Heart left ventricle (tissue), 13 donors: ENCODE measurements at regions not wholly inside any gene's neighbourhood (a gene's known extent, or its start where the extent isn't known, plus 50 kb on each side); places are given as distances from the start of the nearest gene placed in this dataset.

Experiments used
- POLR2A ChIP-seq, 2 donors: fragments of 450-650 bp; IDR thresholded peaks; one replicate each; pipeline ENCODE4 v1.6.1; 2017; ENCODE audit warnings: antibody characterized with exemption in 2 of 2, mild to moderate bottlenecking in 2 of 2, moderate library complexity in 2 of 2
- TF ChIP-seq, protein P1 (sequence below), 12 donors: fragments of 200-600 bp; sonication (generic) in 4 of 12; IDR thresholded peaks; one replicate each; pipeline versions ENCODE4 v1.5.0 to v1.8.0; 2018 to 2022; ENCODE audit warnings: antibody characterized with exemption in 12 of 12, mild to moderate bottlenecking in 5 of 12
- donor health status: ischemic (EF 13 %, LVEDD 7.1; RV severe dilation, severe dysfunction).
- donor health status: DM: no; HTN: yes; CAD: no.
- donor health status: DM: no; HTN: no; CAD: no.
- donor health status: ischemic (EF 25% LVEDD 6.9; RV normal size, moderate dysfunction).
- donor health status: ischemic (EF 25% LVEDD 5.7; RV mildly dilated, moderate dysfunction).
- donor health status: ischemic (EF 35%, LVEDD 5.7; RV mildly dilated, moderate dysfunction).
- donor health status: nonischemic (EF 11% LVEDD 7.7; RV severe dilation, severe dysfunction).
- donor health status: DM: yes; HTN: yes; CAD: no.
- donor health status: PGD.
- donor health status: ischemic (EF 29% LVEDD 5.4; RV normal size, mild dysfunction).
- donor health status: nonischemic (EF 23%, LVEDD 6.1; RV moderate dilation, normal function).

DNA sequence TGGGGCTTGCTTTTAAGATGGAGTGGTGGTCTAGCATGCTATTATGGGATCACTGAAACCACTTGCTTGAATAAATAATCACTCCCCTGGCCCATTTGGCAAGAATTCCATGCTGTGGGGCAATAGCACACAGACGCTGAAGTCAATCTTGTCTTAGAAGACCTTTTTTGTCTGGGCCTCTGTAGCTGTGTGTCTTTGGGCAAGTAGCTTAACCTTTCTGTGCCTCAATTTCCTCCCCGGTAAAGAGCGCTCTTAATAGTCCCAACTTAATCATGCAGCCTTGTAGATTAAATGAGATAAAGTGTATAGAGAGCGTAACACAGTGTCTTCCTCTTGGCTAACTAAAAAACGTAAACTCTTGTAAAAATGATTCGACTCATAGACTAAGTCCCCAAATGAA is 125.4 kb upstream of the IGSF21 start:
- TF ChIP-seq, protein P1, sequence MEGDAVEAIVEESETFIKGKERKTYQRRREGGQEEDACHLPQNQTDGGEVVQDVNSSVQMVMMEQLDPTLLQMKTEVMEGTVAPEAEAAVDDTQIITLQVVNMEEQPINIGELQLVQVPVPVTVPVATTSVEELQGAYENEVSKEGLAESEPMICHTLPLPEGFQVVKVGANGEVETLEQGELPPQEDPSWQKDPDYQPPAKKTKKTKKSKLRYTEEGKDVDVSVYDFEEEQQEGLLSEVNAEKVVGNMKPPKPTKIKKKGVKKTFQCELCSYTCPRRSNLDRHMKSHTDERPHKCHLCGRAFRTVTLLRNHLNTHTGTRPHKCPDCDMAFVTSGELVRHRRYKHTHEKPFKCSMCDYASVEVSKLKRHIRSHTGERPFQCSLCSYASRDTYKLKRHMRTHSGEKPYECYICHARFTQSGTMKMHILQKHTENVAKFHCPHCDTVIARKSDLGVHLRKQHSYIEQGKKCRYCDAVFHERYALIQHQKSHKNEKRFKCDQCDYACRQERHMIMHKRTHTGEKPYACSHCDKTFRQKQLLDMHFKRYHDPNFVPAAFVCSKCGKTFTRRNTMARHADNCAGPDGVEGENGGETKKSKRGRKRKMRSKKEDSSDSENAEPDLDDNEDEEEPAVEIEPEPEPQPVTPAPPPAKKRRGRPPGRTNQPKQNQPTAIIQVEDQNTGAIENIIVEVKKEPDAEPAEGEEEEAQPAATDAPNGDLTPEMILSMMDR (IDR thresholded peaks at IDR 0.05) = no peak
- TF ChIP-seq POLR2A (IDR thresholded peaks at IDR 0.05) = no peak
